PC-3 (cell line): ENCODE measurements at regions not wholly inside any gene's neighbourhood (a gene's known extent, or its start where the extent isn't known, plus 50 kb on each side); places are given as distances from the start of the nearest gene placed in this dataset.

Experiments used
- EZH2 ChIP-seq: fragments of 300-600 bp; sonication (generic); IDR thresholded peaks from one replicate; pipeline ENCODE4 v1.6.1; 2017; ENCODE audit warnings: antibody characterized with exemption, mild to moderate bottlenecking, low read length; ENCODE audit not compliant: unreplicated experiment
- EZH2phosphoT487 ChIP-seq: fragments of 300-600 bp; sonication (generic); IDR thresholded peaks from 2 replicates; pipeline ENCODE4 v1.6.1; 2018; ENCODE audit warnings: mild to moderate bottlenecking, antibody characterized with exemption, low read length, borderline replicate concordance
- TF ChIP-seq, protein P1 (sequence below): fragments of 300-600 bp; sonication (generic); conservative IDR thresholded peaks from 2 replicates; pipeline ENCODE4 v1.5.1; 2017; ENCODE audit warnings: antibody characterized with exemption, low read depth, mild to moderate bottlenecking, low read length

- TF ChIP-seq, protein P1, sequence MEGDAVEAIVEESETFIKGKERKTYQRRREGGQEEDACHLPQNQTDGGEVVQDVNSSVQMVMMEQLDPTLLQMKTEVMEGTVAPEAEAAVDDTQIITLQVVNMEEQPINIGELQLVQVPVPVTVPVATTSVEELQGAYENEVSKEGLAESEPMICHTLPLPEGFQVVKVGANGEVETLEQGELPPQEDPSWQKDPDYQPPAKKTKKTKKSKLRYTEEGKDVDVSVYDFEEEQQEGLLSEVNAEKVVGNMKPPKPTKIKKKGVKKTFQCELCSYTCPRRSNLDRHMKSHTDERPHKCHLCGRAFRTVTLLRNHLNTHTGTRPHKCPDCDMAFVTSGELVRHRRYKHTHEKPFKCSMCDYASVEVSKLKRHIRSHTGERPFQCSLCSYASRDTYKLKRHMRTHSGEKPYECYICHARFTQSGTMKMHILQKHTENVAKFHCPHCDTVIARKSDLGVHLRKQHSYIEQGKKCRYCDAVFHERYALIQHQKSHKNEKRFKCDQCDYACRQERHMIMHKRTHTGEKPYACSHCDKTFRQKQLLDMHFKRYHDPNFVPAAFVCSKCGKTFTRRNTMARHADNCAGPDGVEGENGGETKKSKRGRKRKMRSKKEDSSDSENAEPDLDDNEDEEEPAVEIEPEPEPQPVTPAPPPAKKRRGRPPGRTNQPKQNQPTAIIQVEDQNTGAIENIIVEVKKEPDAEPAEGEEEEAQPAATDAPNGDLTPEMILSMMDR, result no peak
- TF ChIP-seq EZH2, result no peak
- no peak for TF ChIP-seq EZH2phosphoT487
Observed at GRCh38 chr22:22798232-22798616, 89.4 kb upstream of the IGLL5 start.
